Retinal pigment epithelial cell (primary cell): ENCODE measurements at regions not wholly inside any gene's neighbourhood (a gene's known extent, or its start where the extent isn't known, plus 50 kb on each side); places are given as distances from the start of the nearest gene placed in this dataset.
A peak's percentile ranks its signal among the peaks of the same experiment; 100 is the strongest.

Source experiments
- DNase-seq: peaks from one replicate; pipeline ENCODE4 v3.0.0-alpha.2; 2010; ENCODE audit warnings: low read depth
- H3K4me3 ChIP-seq: 2 replicates; pipeline ENCODE4 v1.5.1; 2011; ENCODE audit warnings: mild to moderate bottlenecking, low read length, control low read depth, moderate library complexity
- CTCF ChIP-seq: conservative IDR thresholded peaks from 2 replicates; pipeline ENCODE4 v1.5.1; 2011; ENCODE audit warnings: low read depth, low read length, control low read depth, inconsistent platforms

- H3K4me3 ChIP-seq = no peak overlapping the region
- no peak for TF ChIP-seq CTCF
- DNase-seq = no peak
Observed at GRCh38 chr12:92995258-92995903, 66.3 kb upstream of the EEA1 start.

DNA sequence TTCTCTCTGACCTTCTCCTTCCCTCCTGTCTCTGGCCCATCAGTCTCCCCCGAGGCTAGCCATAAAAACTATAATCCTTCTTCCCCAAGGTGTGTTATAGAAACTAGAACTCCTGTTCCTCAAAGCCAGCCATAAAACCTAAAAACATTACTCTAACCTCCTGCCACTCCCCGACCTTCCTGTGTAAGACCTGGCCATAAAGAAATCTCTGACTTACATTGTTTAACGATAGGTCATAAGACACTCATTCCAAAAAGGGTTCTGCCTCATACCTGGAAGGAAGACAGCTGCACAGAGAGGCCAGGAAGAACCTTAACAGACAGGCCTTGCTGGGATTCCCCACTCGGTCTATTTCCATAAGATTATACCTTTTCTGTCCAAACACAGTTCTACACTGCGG lies 70.9 kb upstream of the EEA1 start:
- DNase-seq = no peak
- no peak for TF ChIP-seq CTCF
- no peak overlapping the region for H3K4me3 ChIP-seq

GRCh38 chr12:93001407-93001806 lies 72.3 kb upstream of the EEA1 start:
- no peak for DNase-seq
- no peak for TF ChIP-seq CTCF
- no peak overlapping the region for H3K4me3 ChIP-seq

DNA sequence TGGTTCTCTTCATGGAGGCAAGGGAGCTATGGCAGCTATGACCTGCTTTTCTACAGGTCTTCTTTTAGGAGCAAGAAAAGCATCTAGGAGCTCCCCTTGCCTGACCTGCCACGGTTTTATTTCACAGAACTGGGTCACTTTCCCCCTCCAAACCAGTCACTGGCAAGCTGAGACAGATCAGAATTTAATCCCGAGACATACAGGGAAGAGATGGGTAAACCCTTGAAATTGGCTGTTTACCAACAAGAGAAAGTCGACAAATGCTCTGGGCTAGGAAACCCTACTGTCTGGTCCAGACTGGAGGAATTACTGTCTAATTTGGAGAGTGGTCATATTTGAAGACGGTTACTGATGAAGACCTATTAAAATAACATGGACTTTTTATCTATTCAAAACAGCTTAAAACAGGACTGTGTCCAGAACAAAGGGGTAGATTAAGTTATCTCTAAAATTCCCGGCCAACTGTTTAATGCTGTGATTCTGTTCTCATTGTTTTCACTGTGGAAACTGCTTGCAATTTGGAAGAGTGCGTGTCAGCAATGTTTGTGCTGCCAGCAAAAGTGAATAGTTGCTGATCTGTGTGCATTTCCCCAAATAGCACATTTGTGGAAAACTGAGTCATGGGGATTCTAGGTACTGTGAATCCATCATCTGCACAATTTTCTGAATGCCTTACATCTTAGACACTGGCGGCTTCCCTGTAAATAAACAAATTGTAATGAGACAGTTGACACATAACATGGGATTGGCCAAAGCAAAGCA lies 73.4 kb upstream of the EEA1 start:
- no peak overlapping the region for H3K4me3 ChIP-seq
- no peak for TF ChIP-seq CTCF
- DNase-seq = peak; percentile 34

DNA sequence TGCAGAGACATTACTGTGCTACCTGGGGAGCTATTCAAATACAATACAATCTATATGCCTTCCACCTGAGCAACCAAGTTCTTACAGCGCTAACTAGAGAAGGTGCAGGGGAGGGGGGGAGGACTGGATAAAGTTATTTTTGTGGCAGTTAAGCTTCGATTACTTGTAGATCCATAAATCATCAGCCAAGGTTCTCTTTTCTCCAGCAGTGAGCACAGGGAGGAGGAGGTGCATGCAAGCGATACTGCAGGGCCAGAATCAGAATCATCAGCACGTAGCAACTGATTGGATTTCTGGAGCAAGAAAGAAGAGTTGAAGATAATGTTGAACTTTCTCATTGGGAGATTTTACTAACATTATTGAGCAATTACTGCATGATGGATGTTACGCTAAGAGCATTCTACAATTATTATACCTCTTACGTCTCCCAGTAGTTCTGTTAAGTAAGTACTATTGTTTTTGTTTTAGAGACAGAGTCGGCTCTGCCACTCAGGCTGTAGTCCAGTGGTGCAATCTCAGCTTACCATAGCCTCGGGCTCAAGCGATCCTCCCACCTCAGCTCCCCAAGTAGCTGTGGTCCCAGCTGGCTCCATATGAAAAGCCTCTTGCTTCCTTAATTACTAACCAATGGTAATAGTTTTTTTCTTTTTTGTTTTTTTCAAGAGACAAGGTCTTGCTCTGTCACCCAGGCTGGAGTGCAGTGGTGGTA lies 74.6 kb upstream of the EEA1 start:
- no peak for TF ChIP-seq CTCF
- no peak overlapping the region for H3K4me3 ChIP-seq
- DNase-seq = no peak

DNA sequence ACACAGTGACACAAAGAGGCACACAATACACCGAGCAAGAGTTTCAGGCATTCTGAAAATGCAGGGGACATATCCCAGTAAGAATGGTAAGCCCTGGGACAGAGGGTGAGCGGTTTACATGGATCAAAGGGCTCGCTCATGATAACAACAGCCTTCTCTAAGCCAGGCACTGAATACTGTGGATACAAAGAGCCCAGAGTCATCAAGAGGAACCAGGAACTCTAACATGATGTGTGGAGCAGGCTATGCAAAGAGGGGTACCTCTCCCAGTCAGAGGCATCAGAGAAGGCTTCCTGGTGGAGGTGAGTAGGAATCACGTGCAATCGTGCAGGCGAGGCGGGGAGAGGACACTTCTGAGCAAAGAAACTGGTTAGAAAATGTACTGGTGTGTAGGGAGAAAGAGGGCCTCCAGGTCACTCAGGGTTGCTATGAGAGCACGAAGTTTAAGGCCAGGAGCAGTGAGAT lies 76.9 kb upstream of the EEA1 start:
- DNase-seq = no peak
- no peak for TF ChIP-seq CTCF
- no peak overlapping the region for H3K4me3 ChIP-seq
